Uterus (tissue), 3 donors: ENCODE measurements at regions not wholly inside any gene's neighbourhood (a gene's known extent, or its start where the extent isn't known, plus 50 kb on each side); places are given as distances from the start of the nearest gene placed in this dataset.

ENCODE experiments used
- DNase-seq, 2 donors: peaks; one replicate each; pipeline ENCODE4 v3.0.0-alpha.2; 2019 to 2020
- H3K27ac ChIP-seq, 2 donors: fragments of 200-600 bp; sonication (generic); 1 replicate in 1 of 2; 2 replicates in 1 of 2; pipeline ENCODE4 v1.5.1; 2016 to 2018
- H3K27me3 ChIP-seq, 2 donors: fragments of 200-600 bp; sonication (generic); one replicate each; pipeline ENCODE4 v1.5.1; 2018 to 2019; ENCODE audit warnings: control low read depth in 1 of 2
- H3K36me3 ChIP-seq, 2 donors: fragments of 200-600 bp; sonication (generic); one replicate each; pipeline ENCODE4 v1.5.1; 2019; ENCODE audit warnings: control low read depth in 1 of 2
- H3K4me1 ChIP-seq, 2 donors: fragments of 200-600 bp; sonication (generic); one replicate each; pipeline ENCODE4 v1.5.1; 2018 to 2019; ENCODE audit warnings: control low read depth in 1 of 2
- H3K4me3 ChIP-seq, 2 donors: fragments of 200-600 bp; sonication (generic); 1 replicate in 1 of 2; 2 replicates in 1 of 2; pipeline ENCODE4 v1.5.1; 2018 to 2019; ENCODE audit warnings: mild to moderate bottlenecking in 1 of 2
- H3K9me3 ChIP-seq, 2 donors: fragments of 200-600 bp; sonication (generic); one replicate each; pipeline ENCODE4 v1.5.1; 2019; ENCODE audit warnings: control low read depth in 1 of 2
- CTCF ChIP-seq, 4 experiments: fragments of 200-600 bp in 2 of 4; fragments of 450-650 bp in 2 of 4; sonication (generic) in 2 of 4; IDR thresholded peaks; one replicate each; pipeline ENCODE4 v1.5.1; 2016 to 2019; ENCODE audit warnings: antibody characterized with exemption in 4 of 4, mild to moderate bottlenecking in 2 of 4, moderate library complexity in 1 of 4
- POLR2A ChIP-seq, 2 donors: fragments of 450-650 bp; IDR thresholded peaks; one replicate each; pipeline ENCODE4 v1.6.1; 2016; ENCODE audit warnings: antibody characterized with exemption in 2 of 2, mild to moderate bottlenecking in 1 of 2, moderate library complexity in 1 of 2
- intact Hi-C: fragments of 100-400 bp; cut with DNase I; formaldehyde crosslinking; loops from one replicate; pipeline ENCODE4 v1.15.1; 2023; ENCODE audit warnings: low total_unique reads
- donor health status: DM: yes; HTN: yes; CAD: no.

GRCh38 chr2:16273111-16273510, 332.8 kb downstream of the MYCN start:
- no peaks in the 10 kb centered on the region for H3K36me3 ChIP-seq
- H3K27ac ChIP-seq, result no peak overlapping the region
- no peak for DNase-seq
- no peak overlapping the region for H3K4me3 ChIP-seq
- intact Hi-C loops, result no loop called here
- no peaks in the 10 kb centered on the region for H3K4me1 ChIP-seq
- H3K27me3 ChIP-seq, result no peaks in the 10 kb centered on the region
- no peak for TF ChIP-seq CTCF (IDR thresholded peaks at IDR 0.05)
- no peak for TF ChIP-seq POLR2A (IDR thresholded peaks at IDR 0.05)
- H3K9me3 ChIP-seq, result no peaks in the 10 kb centered on the region

- H3K9me3 ChIP-seq, result no peaks in the 10 kb centered on the region
- H3K36me3 ChIP-seq, result no peaks in the 10 kb centered on the region
- TF ChIP-seq POLR2A (IDR thresholded peaks at IDR 0.05), result no peak
- no peak for TF ChIP-seq CTCF (IDR thresholded peaks at IDR 0.05)
- no peak overlapping the region for H3K27ac ChIP-seq
- H3K4me3 ChIP-seq, result no peak overlapping the region
- no peaks in the 10 kb centered on the region for H3K27me3 ChIP-seq
- intact Hi-C loops, result no loop called here
- no peaks in the 10 kb centered on the region for H3K4me1 ChIP-seq
- no peak for DNase-seq
Observed at GRCh38 chr2:16272038-16272788, 331.9 kb downstream of the MYCN start.

GRCh38 chr2:16271231-16271896, 331.0 kb downstream of the MYCN start:
- no peak for TF ChIP-seq POLR2A (IDR thresholded peaks at IDR 0.05)
- TF ChIP-seq CTCF (IDR thresholded peaks at IDR 0.05), result no peak
- no peak for DNase-seq
- Histone ChIP-seq H3K9me3 (no peaks in the 10 kb centered on the region), H3K36me3 (no peaks in the 10 kb centered on the region), H3K4me1 (no peaks in the 10 kb centered on the region), H3K27me3 (no peaks in the 10 kb centered on the region), H3K27ac (no peak overlapping the region), H3K4me3 (no peak overlapping the region)
- intact Hi-C loops, result no loop called here

- intact Hi-C loops, result no loop called here
- TF ChIP-seq CTCF (IDR thresholded peaks at IDR 0.05), result no peak
- no peak for TF ChIP-seq POLR2A (IDR thresholded peaks at IDR 0.05)
Observed at GRCh38 chr2:16270441-16270840, 330.1 kb downstream of the MYCN start.

GRCh38 chr2:16268301-16269000, 328.1 kb downstream of the MYCN start:
- no peak for DNase-seq
- H3K36me3 ChIP-seq, result no peaks in the 10 kb centered on the region
- no peak overlapping the region for H3K27ac ChIP-seq
- no peaks in the 10 kb centered on the region for H3K27me3 ChIP-seq
- H3K4me3 ChIP-seq, result no peak overlapping the region
- TF ChIP-seq CTCF (IDR thresholded peaks at IDR 0.05), result no peak
- TF ChIP-seq POLR2A (IDR thresholded peaks at IDR 0.05), result no peak
- intact Hi-C loops, result no loop called here
- no peaks in the 10 kb centered on the region for H3K4me1 ChIP-seq
- no peaks in the 10 kb centered on the region for H3K9me3 ChIP-seq

More at GRCh38 chr2:16270441-16270840, 330.1 kb downstream of the MYCN start:
- Histone ChIP-seq H3K36me3 (no peaks in the 10 kb centered on the region), H3K27me3 (no peaks in the 10 kb centered on the region), H3K9me3 (no peaks in the 10 kb centered on the region), H3K4me3 (no peak overlapping the region), H3K4me1 (no peaks in the 10 kb centered on the region), H3K27ac (no peak overlapping the region)
- DNase-seq, result no peak
